Glutamatergic neuron (in vitro differentiated cells): ENCODE measurements at regions not wholly inside any gene's neighbourhood (a gene's known extent, or its start where the extent isn't known, plus 50 kb on each side); places are given as distances from the start of the nearest gene placed in this dataset.

Experiments used
- DNase-seq: peaks from one replicate; pipeline ENCODE4 v3.0.0; 2022
- H3K27ac Mint-ChIP-seq: one replicate; pipeline ENCODE4 v1.8.0; 2020; ENCODE audit warnings: mild to moderate bottlenecking, mixed read lengths, inconsistent platforms; ENCODE audit not compliant: unreplicated experiment
- H3K27me3 Mint-ChIP-seq: one replicate; pipeline ENCODE4 v1.8.0; 2020; ENCODE audit warnings: mild to moderate bottlenecking, moderate library complexity, mixed read lengths, inconsistent platforms; ENCODE audit not compliant: unreplicated experiment
- H3K36me3 Mint-ChIP-seq: one replicate; pipeline ENCODE4 v1.8.0; 2020; ENCODE audit warnings: mild to moderate bottlenecking, mixed read lengths, inconsistent platforms; ENCODE audit not compliant: unreplicated experiment
- H3K4me1 Mint-ChIP-seq: one replicate; pipeline ENCODE4 v1.8.0; 2020; ENCODE audit warnings: mild to moderate bottlenecking, low read depth, mixed read lengths, inconsistent platforms; ENCODE audit not compliant: unreplicated experiment
- H3K4me3 Mint-ChIP-seq: one replicate; pipeline ENCODE4 v1.8.0; 2020; ENCODE audit warnings: mild to moderate bottlenecking, mixed read lengths, inconsistent platforms; ENCODE audit not compliant: unreplicated experiment
- H3K9me3 Mint-ChIP-seq: one replicate; pipeline ENCODE4 v1.8.0; 2020; ENCODE audit warnings: mild to moderate bottlenecking, moderate library complexity, mixed read lengths, inconsistent platforms; ENCODE audit not compliant: unreplicated experiment
- CTCF ChIP-seq: fragments of 200-600 bp; sonication (generic); IDR thresholded peaks from one replicate; pipeline ENCODE4 v1.5.0; 2021; ENCODE audit not compliant: partially characterized antibody, unreplicated experiment

- Mint-ChIP-seq H3K4me1 (no peaks in the 10 kb centered on the region), H3K9me3 (no peaks in the 10 kb centered on the region), H3K4me3 (no peak overlapping the region), H3K27ac (no peak overlapping the region), H3K36me3 (no peaks in the 10 kb centered on the region), H3K27me3 (no peaks in the 10 kb centered on the region)
- no peak for DNase-seq
- TF ChIP-seq CTCF = no peak
Observed at GRCh38 chr16:22668318-22668717, 145.6 kb upstream of the HS3ST2 start.

- H3K27me3 Mint-ChIP-seq = no peaks in the 10 kb centered on the region
- TF ChIP-seq CTCF = no peak
- H3K27ac Mint-ChIP-seq = no peak overlapping the region
- no peak for DNase-seq
- H3K9me3 Mint-ChIP-seq = no peaks in the 10 kb centered on the region
- no peaks in the 10 kb centered on the region for H3K36me3 Mint-ChIP-seq
- H3K4me3 Mint-ChIP-seq = no peak overlapping the region
- no peaks in the 10 kb centered on the region for H3K4me1 Mint-ChIP-seq
Observed at GRCh38 chr16:22670044-22670536, 143.9 kb upstream of the HS3ST2 start.

GRCh38 chr16:22670551-22671041 is 143.4 kb upstream of the HS3ST2 start:
- H3K27ac Mint-ChIP-seq = no peak overlapping the region
- H3K36me3 Mint-ChIP-seq = no peaks in the 10 kb centered on the region
- no peaks in the 10 kb centered on the region for H3K27me3 Mint-ChIP-seq
- peak; percentile 41 for DNase-seq
- TF ChIP-seq CTCF = no peak
- no peak overlapping the region for H3K4me3 Mint-ChIP-seq
- H3K9me3 Mint-ChIP-seq = no peaks in the 10 kb centered on the region
- no peaks in the 10 kb centered on the region for H3K4me1 Mint-ChIP-seq

GRCh38 chr16:22671301-22672076 is 142.5 kb upstream of the HS3ST2 start:
- Mint-ChIP-seq H3K36me3 (no peaks in the 10 kb centered on the region), H3K9me3 (no peaks in the 10 kb centered on the region), H3K27me3 (no peaks in the 10 kb centered on the region), H3K27ac (no peak overlapping the region), H3K4me3 (no peak overlapping the region), H3K4me1 (no peaks in the 10 kb centered on the region)
- peak; percentile 28 for DNase-seq
- peak; percentile 18 for TF ChIP-seq CTCF

- no peak for DNase-seq
- H3K36me3 Mint-ChIP-seq = no peaks in the 10 kb centered on the region
- H3K27me3 Mint-ChIP-seq = no peaks in the 10 kb centered on the region
- H3K4me1 Mint-ChIP-seq = no peaks in the 10 kb centered on the region
- H3K9me3 Mint-ChIP-seq = no peaks in the 10 kb centered on the region
- no peak overlapping the region for H3K4me3 Mint-ChIP-seq
- H3K27ac Mint-ChIP-seq = no peak overlapping the region
- no peak for TF ChIP-seq CTCF
Observed at GRCh38 chr16:22672830-22673210, 141.1 kb upstream of the HS3ST2 start.
